NCI-H2029 (cell line): ENCODE measurements at regions not wholly inside any gene's neighbourhood (a gene's known extent, or its start where the extent isn't known, plus 50 kb on each side); places are given as distances from the start of the nearest gene placed in this dataset.

Experiments
- DNase-seq: peaks from one replicate; lab custom pipeline; 2025; lab: John Stamatoyannopoulos, UW

GRCh38 chr12:126512916-126513913 lies 1448.0 kb downstream of the AACS start:
- no peak for DNase-seq

GRCh38 chr12:126518596-126519200 lies 1453.5 kb downstream of the AACS start:
- DNase-seq = no peak

GRCh38 chr12:126519833-126520232 lies 1454.6 kb downstream of the AACS start:
- no peak for DNase-seq

- DNase-seq = no peak
Measured at GRCh38 chr12:126523891-126524290, 1458.7 kb downstream of the AACS start.

GRCh38 chr12:126534495-126534894 lies 1469.3 kb downstream of the AACS start:
- DNase-seq = no peak

- no peak for DNase-seq
Measured at GRCh38 chr12:126534942-126535341, 1469.7 kb downstream of the AACS start.

GRCh38 chr12:126535971-126536370 lies 1470.7 kb downstream of the AACS start:
- no peak for DNase-seq

- DNase-seq = no peak
Measured at GRCh38 chr12:126537961-126538530, 1472.8 kb downstream of the AACS start.

GRCh38 chr12:126538888-126539287 lies 1473.7 kb downstream of the AACS start:
- no peak for DNase-seq

GRCh38 chr12:126545411-126545810 lies 1480.2 kb downstream of the AACS start:
- no peak for DNase-seq

GRCh38 chr12:126547905-126548304 lies 1482.7 kb downstream of the AACS start:
- DNase-seq = no peak

GRCh38 chr12:126551869-126552268 lies 1486.6 kb downstream of the AACS start:
- DNase-seq = no peak

- no peak for DNase-seq
Measured at GRCh38 chr12:126554625-126555024, 1489.4 kb downstream of the AACS start.

- no peak for DNase-seq
Measured at GRCh38 chr12:126557659-126558058, 1492.4 kb downstream of the AACS start.

GRCh38 chr12:126558219-126558618 lies 1493.0 kb downstream of the AACS start:
- peak; percentile 10 for DNase-seq

GRCh38 chr12:126558810-126559209 lies 1493.6 kb downstream of the AACS start:
- peak; percentile 17 for DNase-seq

GRCh38 chr12:126567016-126567415 lies 1501.8 kb downstream of the AACS start:
- no peak for DNase-seq

- DNase-seq = no peak
Measured at GRCh38 chr12:126569706-126570105, 1504.5 kb downstream of the AACS start.

GRCh38 chr12:126570566-126570965 lies 1505.3 kb downstream of the AACS start:
- no peak for DNase-seq

- no peak for DNase-seq
Measured at GRCh38 chr12:126572170-126572569, 1506.9 kb downstream of the AACS start.

- DNase-seq = no peak
Measured at GRCh38 chr12:126581655-126582054, 1516.4 kb downstream of the AACS start.

GRCh38 chr12:126582231-126582630 lies 1517.0 kb downstream of the AACS start:
- peak; percentile 17 for DNase-seq
